H9 (cell line): ENCODE measurements at regions not wholly inside any gene's neighbourhood (a gene's known extent, or its start where the extent isn't known, plus 50 kb on each side); places are given as distances from the start of the nearest gene placed in this dataset.

ENCODE experiments used
- DNase-seq: peaks from one replicate; pipeline ENCODE4 v3.0.0-alpha.2; 2017
- H2AFZ ChIP-seq: one replicate; pipeline ENCODE4 v1.6.1; 2013; ENCODE audit warnings: mild to moderate bottlenecking, low read length, control low read depth, moderate library complexity
- H2AK5ac ChIP-seq: 2 replicates; pipeline ENCODE4 v1.6.1; 2013; ENCODE audit warnings: low read length, control low read depth, mixed read lengths; ENCODE audit not compliant: insufficient read length
- H2BK120ac ChIP-seq: one replicate; pipeline ENCODE4 v1.6.1; 2013; ENCODE audit warnings: low read depth, mild to moderate bottlenecking, low read length, control low read depth, inconsistent platforms; ENCODE audit not compliant: poor library complexity, severe bottlenecking
- H2BK12ac ChIP-seq: 2 replicates; pipeline ENCODE4 v1.6.1; 2013; ENCODE audit warnings: low read length, control low read depth, mixed read lengths, low read depth; ENCODE audit not compliant: insufficient read length
- H2BK15ac ChIP-seq: 2 replicates; pipeline ENCODE4 v1.6.1; 2013; ENCODE audit warnings: low read depth, low read length, control low read depth
- H2BK20ac ChIP-seq: one replicate; pipeline ENCODE4 v1.6.1; 2013; ENCODE audit warnings: low read depth, mild to moderate bottlenecking, low read length, control low read depth, inconsistent platforms; ENCODE audit not compliant: poor library complexity, severe bottlenecking
- H2BK5ac ChIP-seq: 2 replicates; pipeline ENCODE4 v1.6.1; 2013; ENCODE audit warnings: low read length, control low read depth, mixed read lengths; ENCODE audit not compliant: insufficient read length
- H3K14ac ChIP-seq: 2 replicates; pipeline ENCODE4 v1.6.1; 2013; ENCODE audit warnings: low read length, control low read depth; ENCODE audit not compliant: insufficient read depth
- H3K18ac ChIP-seq: 2 replicates; pipeline ENCODE4 v1.6.1; 2013; ENCODE audit warnings: low read depth, mild to moderate bottlenecking, mixed read lengths, low read length, control low read depth; ENCODE audit not compliant: insufficient read length
- H3K23ac ChIP-seq: 2 replicates; pipeline ENCODE4 v1.6.1; 2013; ENCODE audit warnings: low read length, control low read depth, mixed read lengths, low read depth; ENCODE audit not compliant: insufficient read length
- H3K23me2 ChIP-seq: 2 replicates; pipeline ENCODE4 v1.6.1; 2013; ENCODE audit warnings: low read depth, mild to moderate bottlenecking, mixed read lengths, low read length, control low read depth; ENCODE audit not compliant: insufficient read length, poor library complexity, severe bottlenecking
- H3K27ac ChIP-seq: 2 replicates; pipeline ENCODE4 v1.5.1; 2013; ENCODE audit warnings: low read length, control low read depth, mixed read lengths, low read depth; ENCODE audit not compliant: insufficient read length
- H3K27me3 ChIP-seq: 2 replicates; pipeline ENCODE4 v1.6.1; 2013; ENCODE audit warnings: low read length, control low read depth, inconsistent platforms; ENCODE audit not compliant: insufficient read depth
- H3K4ac ChIP-seq: 2 replicates; pipeline ENCODE4 v1.6.1; 2013; ENCODE audit warnings: low read depth, mild to moderate bottlenecking, control low read depth, inconsistent platforms, low read length, moderate library complexity
- H3K4me1 ChIP-seq: 2 replicates; pipeline ENCODE4 v1.6.1; 2013; ENCODE audit warnings: low read length, control low read depth, inconsistent platforms; ENCODE audit not compliant: insufficient read depth
- H3K4me2 ChIP-seq: 2 replicates; pipeline ENCODE4 v1.6.1; 2013; ENCODE audit warnings: low read length, control low read depth, mixed read lengths; ENCODE audit not compliant: insufficient read length, insufficient read depth
- H3K56ac ChIP-seq: 2 replicates; pipeline ENCODE4 v1.6.1; 2013; ENCODE audit warnings: low read depth, mild to moderate bottlenecking, mixed read lengths, low read length, control low read depth; ENCODE audit not compliant: insufficient read length
- H3K79me1 ChIP-seq: 2 replicates; pipeline ENCODE4 v1.6.1; 2013; ENCODE audit warnings: low read depth, mild to moderate bottlenecking, moderate library complexity, low read length, control low read depth, inconsistent platforms; ENCODE audit not compliant: insufficient read depth, poor library complexity, severe bottlenecking
- H3K79me2 ChIP-seq: 2 replicates; pipeline ENCODE4 v1.6.1; 2013; ENCODE audit warnings: low read length, control low read depth, inconsistent platforms; ENCODE audit not compliant: insufficient read depth
- H3K9ac ChIP-seq: 2 replicates; pipeline ENCODE4 v1.6.1; 2013; ENCODE audit warnings: low read length, control low read depth, mixed read lengths; ENCODE audit not compliant: insufficient read length; ENCODE audit errors: extremely low read depth
- H3K9me3 ChIP-seq: one replicate; pipeline ENCODE4 v1.6.1; 2013; ENCODE audit warnings: low read depth, low read length, inconsistent platforms; ENCODE audit not compliant: control insufficient read depth
- H3T11ph ChIP-seq: one replicate; pipeline ENCODE4 v1.6.1; 2013; ENCODE audit warnings: mild to moderate bottlenecking, low read length, control low read depth, inconsistent platforms
- H4K20me1 ChIP-seq: one replicate; pipeline ENCODE4 v1.6.1; 2013; ENCODE audit not compliant: control insufficient read depth, insufficient read length, insufficient read depth
- H4K5ac ChIP-seq: 2 replicates; pipeline ENCODE4 v1.6.1; 2013; ENCODE audit warnings: low read depth, mild to moderate bottlenecking, mixed read lengths, low read length, control low read depth; ENCODE audit not compliant: insufficient read length
- H4K8ac ChIP-seq: replicated peaks from 2 replicates; pipeline ENCODE4 v1.6.1; 2013; ENCODE audit warnings: low read length, control low read depth, mixed read lengths, low read depth; ENCODE audit not compliant: insufficient read length
- H4K91ac ChIP-seq: 2 replicates; pipeline ENCODE4 v1.6.1; 2013; ENCODE audit warnings: low read depth, mild to moderate bottlenecking, moderate library complexity, mixed read lengths, low read length, control low read depth; ENCODE audit not compliant: insufficient read length
- H3K27ac Mint-ChIP-seq, 3 experiments: 2 replicates in 2 of 3; 3 replicates in 1 of 3; pipeline ENCODE4 v1.8.0; 2020 to 2021; ENCODE audit warnings: mixed read lengths in 3 of 3, mild to moderate bottlenecking in 1 of 3, moderate library complexity in 1 of 3
- H3K27me3 Mint-ChIP-seq: 2 replicates; pipeline ENCODE4 v1.8.0; 2021; ENCODE audit warnings: low read depth, mild to moderate bottlenecking, moderate library complexity, mixed read lengths
- H3K36me3 Mint-ChIP-seq, 3 experiments: 2 replicates in 2 of 3; 3 replicates in 1 of 3; pipeline ENCODE4 v1.8.0; 2020 to 2021; ENCODE audit warnings: low read depth in 3 of 3, mixed read lengths in 3 of 3; ENCODE audit not compliant: insufficient read depth in 1 of 3
- H3K4me1 Mint-ChIP-seq, 2 experiments: 2 replicates each; pipeline ENCODE4 v1.8.0; 2020; ENCODE audit warnings: mixed read lengths in 2 of 2
- H3K4me3 Mint-ChIP-seq, 2 experiments: 2 replicates in 1 of 2; 3 replicates in 1 of 2; pipeline ENCODE4 v1.8.0; 2020 to 2021; ENCODE audit warnings: mild to moderate bottlenecking in 2 of 2, mixed read lengths in 2 of 2, moderate library complexity in 1 of 2
- H3K9me3 Mint-ChIP-seq, 2 experiments: 2 replicates in 1 of 2; 3 replicates in 1 of 2; pipeline ENCODE4 v1.8.0; 2020; ENCODE audit warnings: mild to moderate bottlenecking in 2 of 2, mixed read lengths in 2 of 2, moderate library complexity in 1 of 2
- CTCF ChIP-seq: fragments of 200-600 bp; sonication (generic); conservative IDR thresholded peaks from 3 replicates; pipeline ENCODE4 v1.8.0; 2021; ENCODE audit warnings: antibody characterized with exemption, mild to moderate bottlenecking
- WGBS: extraction: QIAGEN DNeasy Blood & Tissue Kit; methylation state at CpG from one replicate; pipeline ENCODE4 v1.1.7; 2013; ENCODE audit warnings: missing lambda C conversion rate, low lambda C conversion rate, mixed read lengths; ENCODE audit not compliant: insufficient read length; ENCODE audit errors: extremely low coverage; 5-methylcytosine and 5-hydroxymethylcytosine counted together

DNA sequence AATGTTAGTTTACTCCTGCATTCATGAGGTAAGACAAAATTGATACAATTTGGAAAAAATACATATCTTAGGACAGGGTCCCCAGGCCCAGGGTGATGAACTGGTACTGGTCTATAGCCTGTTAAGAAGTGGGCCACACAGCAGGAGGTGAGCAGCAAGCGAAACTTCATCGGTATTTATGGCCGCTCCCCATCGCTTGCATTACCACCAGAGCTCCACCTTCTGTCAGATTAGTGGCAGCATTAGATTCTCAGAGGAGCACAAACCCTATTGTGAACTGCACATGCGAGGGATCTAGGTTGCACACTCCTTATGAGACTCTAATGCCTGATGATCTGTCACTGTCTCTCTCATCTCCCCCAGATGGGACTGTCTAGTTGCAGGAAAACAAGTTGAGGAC, 880.6 kb downstream of the MCTP2 start:
- H3K23ac ChIP-seq = no peak overlapping the region
- no peak overlapping the region for H3K4ac ChIP-seq
- H3K9me3 ChIP-seq = no peaks in the 10 kb centered on the region
- H3K27ac Mint-ChIP-seq = no peak overlapping the region
- no peaks in the 10 kb centered on the region for H3K23me2 ChIP-seq
- no peak overlapping the region for H3K9ac ChIP-seq
- H2AK5ac ChIP-seq = no peak overlapping the region
- H3K4me2 ChIP-seq = no peak overlapping the region
- H3K27me3 ChIP-seq = no peaks in the 10 kb centered on the region
- H3T11ph ChIP-seq = no peak overlapping the region
- no peaks in the 10 kb centered on the region; a peak in 1 of 7 replicates for H3K36me3 Mint-ChIP-seq
- H2BK5ac ChIP-seq = no peak overlapping the region
- no peak overlapping the region for H2BK15ac ChIP-seq
- peaks cover 0 to 3% of the 10 kb centered on the region in 2 experiments; a peak in 1 of 4 replicates for H3K4me1 Mint-ChIP-seq
- no peak overlapping the region for H2AFZ ChIP-seq
- no CpG with 5 or more reads among the region's 5 CpGs for WGBS
- no peaks in the 10 kb centered on the region for H3K4me1 ChIP-seq
- H3K9me3 Mint-ChIP-seq = peaks cover 4 to 11% of the 10 kb centered on the region in 2 experiments; a peak in 4 of 5 replicates
- no peak overlapping the region for H3K4me3 Mint-ChIP-seq
- no peak overlapping the region for H3K14ac ChIP-seq
- H3K79me2 ChIP-seq = no peaks in the 10 kb centered on the region
- no peak overlapping the region for H2BK120ac ChIP-seq
- TF ChIP-seq CTCF = no peak
- no peaks in the 10 kb centered on the region for H3K27me3 Mint-ChIP-seq
- no peak overlapping the region for H2BK20ac ChIP-seq
- no peak overlapping the region for H4K8ac ChIP-seq
- no peak overlapping the region for H3K18ac ChIP-seq
- H4K91ac ChIP-seq = no peak overlapping the region
- H3K27ac ChIP-seq = no peak overlapping the region
- no peak overlapping the region for H4K5ac ChIP-seq
- no peak overlapping the region for H3K56ac ChIP-seq
- H2BK12ac ChIP-seq = no peak overlapping the region
- no peaks in the 10 kb centered on the region for H3K79me1 ChIP-seq
- no peak for DNase-seq
- no peaks in the 10 kb centered on the region for H4K20me1 ChIP-seq
